ENCODE measurements at regions not wholly inside any gene's neighbourhood (a gene's known extent, or its start where the extent isn't known, plus 50 kb on each side); places are given as distances from the start of the nearest gene placed in this dataset.
A peak's percentile ranks its signal among the peaks of the same experiment; 100 is the strongest.
"Not testable (repeated sequence)": the region's sequence is repeated elsewhere in the genome, so short reads cannot be mapped to it uniquely, and the experiment has no call there.

- no peak for DNase-seq (ENCODE audit: low spot score in 2 of 2)
- TF ChIP-seq POLR2A (IDR thresholded peaks at IDR 0.05) (no peak), CTCF (IDR thresholded peaks at IDR 0.05) (no peak), POLR2AphosphoS5 (IDR thresholded peaks at IDR 0.05) (no peak)
- Histone ChIP-seq H3K4me3 (no peak overlapping the region), H3K36me3 (no peaks in the 10 kb centered on the region), H3K27me3 (peaks cover 0 to 19% of the 10 kb centered on the region in 2 donors), H3K9me3 (peaks cover 0 to 1% of the 10 kb centered on the region in 2 donors), H3K4me1 (no peaks in the 10 kb centered on the region), H3K27ac (peak overlapping the region; percentile 30 to 45)
- intact Hi-C loops (cut with DNase I; ENCODE audit: low total_unique reads): no loop called here
These were observed 359.5 kb upstream of the FGF16 start for GRCh38 chrX:77087529-77088169.

- Histone ChIP-seq H3K4me3 (no peak overlapping the region), H3K4me1 (no peaks in the 10 kb centered on the region), H3K36me3 (no peaks in the 10 kb centered on the region), H3K27ac (peak overlapping the region in 1 of 2 donors; percentile 15), H3K27me3 (peaks cover 0 to 16% of the 10 kb centered on the region in 2 donors), H3K9me3 (no peaks in the 10 kb centered on the region)
- intact Hi-C loops (cut with DNase I; ENCODE audit: low total_unique reads): no loop called here
- DNase-seq (ENCODE audit: low spot score in 2 of 2): no peak
- no peak for TF ChIP-seq POLR2AphosphoS5 (IDR thresholded peaks at IDR 0.05)
- no peak for TF ChIP-seq CTCF (IDR thresholded peaks at IDR 0.05)
- no peak for TF ChIP-seq POLR2A (IDR thresholded peaks at IDR 0.05)
These were observed 359.0 kb upstream of the FGF16 start for GRCh38 chrX:77088233-77088632.

- no peaks in the 10 kb centered on the region for H3K36me3 ChIP-seq
- H3K9me3 ChIP-seq: no peaks in the 10 kb centered on the region
- H3K27me3 ChIP-seq: peaks cover 0 to 26% of the 10 kb centered on the region in 2 donors
- H3K27ac ChIP-seq: no peak overlapping the region
- TF ChIP-seq POLR2AphosphoS5 (IDR thresholded peaks at IDR 0.05) (no peak), POLR2A (IDR thresholded peaks at IDR 0.05) (no peak), CTCF (IDR thresholded peaks at IDR 0.05) (no peak)
- no peaks in the 10 kb centered on the region for H3K4me1 ChIP-seq
- intact Hi-C loops (cut with DNase I; ENCODE audit: low total_unique reads): no loop called here
- no peak overlapping the region for H3K4me3 ChIP-seq
- DNase-seq (ENCODE audit: low spot score in 2 of 2): no peak
These were observed 332.7 kb upstream of the FGF16 start for GRCh38 chrX:77114501-77114900.

- peaks cover 0 to 16% of the 10 kb centered on the region in 2 donors for H3K27me3 ChIP-seq
- H3K4me3 ChIP-seq: no peak overlapping the region
- no peaks in the 10 kb centered on the region for H3K4me1 ChIP-seq
- no peak for TF ChIP-seq CTCF (IDR thresholded peaks at IDR 0.05)
- TF ChIP-seq POLR2AphosphoS5 (IDR thresholded peaks at IDR 0.05): no peak
- TF ChIP-seq POLR2A (IDR thresholded peaks at IDR 0.05): no peak
- DNase-seq (ENCODE audit: low spot score in 2 of 2): no peak
- intact Hi-C loops (cut with DNase I; ENCODE audit: low total_unique reads): no loop called here
- no peaks in the 10 kb centered on the region for H3K36me3 ChIP-seq
- peaks cover 0 to 8% of the 10 kb centered on the region in 2 donors for H3K9me3 ChIP-seq
- no peak overlapping the region for H3K27ac ChIP-seq
These were observed 328.5 kb upstream of the FGF16 start for GRCh38 chrX:77118686-77119085.

- Histone ChIP-seq H3K4me1 (no peaks in the 10 kb centered on the region), H3K9me3 (peaks cover 0 to 8% of the 10 kb centered on the region in 2 donors), H3K27me3 (peaks cover 0 to 16% of the 10 kb centered on the region in 2 donors), H3K27ac (no peak overlapping the region), H3K4me3 (no peak overlapping the region), H3K36me3 (no peaks in the 10 kb centered on the region)
- TF ChIP-seq CTCF (IDR thresholded peaks at IDR 0.05) (no peak), POLR2AphosphoS5 (IDR thresholded peaks at IDR 0.05) (no peak), POLR2A (IDR thresholded peaks at IDR 0.05) (no peak)
- intact Hi-C loops (cut with DNase I; ENCODE audit: low total_unique reads): no loop called here
- DNase-seq (ENCODE audit: low spot score in 2 of 2): no peak
These were observed 327.5 kb upstream of the FGF16 start for GRCh38 chrX:77119706-77120105.

- H3K4me3 ChIP-seq; H3K27ac ChIP-seq; intact Hi-C loops (cut with DNase I; ENCODE audit: low total_unique reads); H3K9me3 ChIP-seq; H3K36me3 ChIP-seq; H3K27me3 ChIP-seq; H3K4me1 ChIP-seq; DNase-seq (ENCODE audit: low spot score in 2 of 2): not testable (repeated sequence)
These were observed 323.3 kb upstream of the FGF16 start for GRCh38 chrX:77123917-77124316.

- H3K9me3 ChIP-seq: peaks cover 0 to 36% of the 10 kb centered on the region in 2 donors
- intact Hi-C loops (cut with DNase I; ENCODE audit: low total_unique reads); DNase-seq (ENCODE audit: low spot score in 2 of 2); H3K4me1 ChIP-seq; H3K4me3 ChIP-seq; H3K27me3 ChIP-seq; H3K36me3 ChIP-seq; H3K27ac ChIP-seq: not testable (repeated sequence)
These were observed 319.6 kb upstream of the FGF16 start for GRCh38 chrX:77127571-77127970.

Measured in breast epithelium (tissue), 4 donors.